PC-9 (cell line): ENCODE measurements at regions not wholly inside any gene's neighbourhood (a gene's known extent, or its start where the extent isn't known, plus 50 kb on each side); places are given as distances from the start of the nearest gene placed in this dataset.

Source experiments
- BruUV-seq: library from RNA; stranded (reverse); fragments of 400-500 nt; replicated peaks from 2 replicates; lab custom pipeline; 2021; lab: Mats Ljungman, UMichigan
- CTCF ChIA-PET: fragments of 300-600 bp; sonication (Branson Sonifier 250); formaldehyde crosslinking; loops from one replicate; lab custom pipeline; 2022; ENCODE audit warnings: antibody characterized with exemption; lab: Charles Lee
- POLR2A ChIA-PET: fragments of 300-600 bp; sonication (Branson Sonifier 250); formaldehyde crosslinking; loops from one replicate; lab custom pipeline; 2022; ENCODE audit warnings: antibody characterized with exemption; ENCODE audit not compliant: unreplicated experiment; lab: Charles Lee
- DNase-seq, 2 experiments: peaks; one replicate each; pipeline versions ENCODE4 v3.0.0 to v3.0.0-alpha.2; 2015 to 2022; ENCODE audit warnings: mixed read lengths in 1 of 2
- H2AFZ ChIP-seq: fragments of 200-600 bp; sonication (generic); 2 replicates; pipeline ENCODE4 v1.8.1; 2017; ENCODE audit warnings: antibody characterized with exemption
- H3F3A ChIP-seq: fragments of 200-600 bp; sonication (generic); 2 replicates; pipeline ENCODE4 v1.8.1; 2017; ENCODE audit warnings: antibody characterized with exemption, mild to moderate bottlenecking, low read depth; ENCODE audit not compliant: insufficient read depth
- H3K27ac ChIP-seq: fragments of 200-600 bp; sonication (generic); 2 replicates; pipeline ENCODE4 v1.6.1; 2016; ENCODE audit warnings: mixed run types
- H3K27me3 ChIP-seq: fragments of 200-600 bp; sonication (generic); 2 replicates; pipeline ENCODE4 v1.6.1; 2016; ENCODE audit warnings: low read depth, mixed run types; ENCODE audit not compliant: insufficient read depth
- H3K36me3 ChIP-seq: fragments of 200-600 bp; sonication (generic); 2 replicates; pipeline ENCODE4 v1.6.1; 2016; ENCODE audit warnings: low read depth, mixed run types
- H3K4me1 ChIP-seq: fragments of 200-600 bp; sonication (generic); replicated peaks from 2 replicates; pipeline ENCODE4 v1.6.1; 2016; ENCODE audit warnings: mixed run types; ENCODE audit not compliant: insufficient read depth
- H3K4me2 ChIP-seq: fragments of 200-600 bp; sonication (generic); 2 replicates; pipeline ENCODE4 v1.6.1; 2017; ENCODE audit warnings: mixed run types
- H3K4me3 ChIP-seq: fragments of 200-600 bp; sonication (generic); 2 replicates; pipeline ENCODE4 v1.6.1; 2016; ENCODE audit warnings: mixed run types
- H3K79me2 ChIP-seq: fragments of 200-600 bp; sonication (generic); 2 replicates; pipeline ENCODE4 v1.6.1; 2017; ENCODE audit warnings: low read depth, mixed run types
- H3K9me2 ChIP-seq: fragments of 200-600 bp; sonication (generic); 2 replicates; pipeline ENCODE4 v1.8.1; 2017; ENCODE audit warnings: mild to moderate bottlenecking; ENCODE audit not compliant: insufficient read depth
- H3K9me3 ChIP-seq: fragments of 200-600 bp; sonication (generic); 2 replicates; pipeline ENCODE4 v1.8.1; 2016; ENCODE audit warnings: low read depth; ENCODE audit not compliant: insufficient read depth
- H4K20me1 ChIP-seq: fragments of 200-600 bp; sonication (generic); 2 replicates; pipeline ENCODE4 v1.8.1; 2017; ENCODE audit not compliant: insufficient read depth
- CTCF ChIP-seq: fragments of 200-600 bp; sonication (generic); conservative IDR thresholded peaks from 2 replicates; pipeline ENCODE4 v1.6.1; 2017; ENCODE audit warnings: mixed run types, antibody characterized with exemption, mild to moderate bottlenecking, moderate library complexity
- EZH2 ChIP-seq: fragments of 200-600 bp; sonication (generic); IDR thresholded peaks from 2 replicates; pipeline ENCODE4 v1.8.0; 2017; ENCODE audit warnings: antibody characterized with exemption, low read depth
- intact Hi-C: fragments of 100-400 bp; cut with micrococcal nuclease; formaldehyde crosslinking; loops from one replicate; pipeline ENCODE4 v1.10.0; 2022; ENCODE audit not compliant: unreplicated experiment

DNA sequence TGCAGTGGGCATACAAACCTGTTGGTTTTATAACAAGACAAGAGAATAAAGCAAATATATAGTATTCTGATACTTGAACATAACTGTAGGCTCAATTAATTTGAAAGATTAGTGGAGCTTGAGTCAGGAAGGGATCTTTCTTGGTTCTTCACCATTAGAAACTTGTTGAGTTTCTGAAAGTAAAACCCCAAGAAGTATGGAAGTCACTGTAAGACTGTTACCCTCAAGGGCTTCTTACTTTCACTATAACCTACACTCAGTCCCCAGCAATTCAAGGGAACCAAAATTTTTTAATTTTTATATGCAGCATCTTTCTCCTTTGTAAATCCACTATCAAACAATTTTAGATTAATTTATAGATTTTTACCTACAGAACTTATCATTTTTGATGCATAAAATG is 2019.2 kb upstream of the ADGRL3 start:
- TF ChIP-seq EZH2, result no peak
- no peak for TF ChIP-seq CTCF
- no peak for DNase-seq
- Histone ChIP-seq H2AFZ (no peak overlapping the region), H4K20me1 (no peaks in the 10 kb centered on the region), H3K79me2 (no peaks in the 10 kb centered on the region), H3K9me3 (no peaks in the 10 kb centered on the region), H3F3A (no peaks in the 10 kb centered on the region), H3K4me3 (no peak overlapping the region), H3K36me3 (no peaks in the 10 kb centered on the region), H3K27me3 (no peaks in the 10 kb centered on the region), H3K27ac (no peak overlapping the region), H3K4me1 (no peaks in the 10 kb centered on the region), H3K9me2 (no peaks in the 10 kb centered on the region), H3K4me2 (no peak overlapping the region)
- no TSS peak for BruUV-seq
- ChIA-PET POLR2A (no interaction called here), CTCF (no interaction called here)
- intact Hi-C loops, result no loop called here

GRCh38 chr4:59195839-59196238 is 2004.3 kb upstream of the ADGRL3 start:
- ChIA-PET POLR2A (no interaction called here), CTCF (no interaction called here)
- no peak for TF ChIP-seq EZH2
- no peak for TF ChIP-seq CTCF
- Histone ChIP-seq H3F3A (no peaks in the 10 kb centered on the region), H3K27me3 (no peaks in the 10 kb centered on the region), H3K36me3 (no peaks in the 10 kb centered on the region), H4K20me1 (no peaks in the 10 kb centered on the region), H2AFZ (no peak overlapping the region), H3K4me3 (no peak overlapping the region), H3K4me2 (no peak overlapping the region), H3K9me3 (no peaks in the 10 kb centered on the region), H3K9me2 (no peaks in the 10 kb centered on the region), H3K79me2 (no peaks in the 10 kb centered on the region), H3K4me1 (no peaks in the 10 kb centered on the region), H3K27ac (no peak overlapping the region)
- DNase-seq, result no peak
- intact Hi-C loops, result no loop called here
- no TSS peak for BruUV-seq

GRCh38 chr4:59200992-59201391 is 1999.1 kb upstream of the ADGRL3 start:
- no peak for DNase-seq
- H3K4me1 ChIP-seq, result no peaks in the 10 kb centered on the region
- no peak overlapping the region for H3K4me3 ChIP-seq
- H3K27me3 ChIP-seq, result no peaks in the 10 kb centered on the region
- intact Hi-C loops, result no loop called here
- no peaks in the 10 kb centered on the region for H3K36me3 ChIP-seq
- H4K20me1 ChIP-seq, result no peaks in the 10 kb centered on the region
- no peak overlapping the region for H2AFZ ChIP-seq
- no TSS peak for BruUV-seq
- TF ChIP-seq EZH2, result no peak
- TF ChIP-seq CTCF, result no peak
- H3K79me2 ChIP-seq, result no peaks in the 10 kb centered on the region
- no peaks in the 10 kb centered on the region for H3F3A ChIP-seq
- CTCF ChIA-PET, result no interaction called here
- no peak overlapping the region for H3K27ac ChIP-seq
- POLR2A ChIA-PET, result interaction anchor here (0.7 kb wide), 1 partner anchor 657 kb away, joined by 5 read pairs; no protein-coding TSS in a partner anchor
- H3K4me2 ChIP-seq, result no peak overlapping the region
- H3K9me2 ChIP-seq, result no peaks in the 10 kb centered on the region
- H3K9me3 ChIP-seq, result no peaks in the 10 kb centered on the region
